GM10266 (cell line): ENCODE measurements at regions not wholly inside any gene's neighbourhood (a gene's known extent, or its start where the extent isn't known, plus 50 kb on each side); places are given as distances from the start of the nearest gene placed in this dataset.

Experiments used
- DNase-seq: peaks from one replicate; pipeline ENCODE4 v3.0.0; 2012; ENCODE audit errors: extremely low spot score
- CTCF ChIP-seq: IDR thresholded peaks from 2 replicates; pipeline ENCODE4 v1.5.1; 2012; ENCODE audit warnings: mild to moderate bottlenecking, low read depth; ENCODE audit not compliant: control insufficient read depth, insufficient read depth; ENCODE audit errors: missing control alignments

GRCh38 chr20:11057624-11058023, 383.8 kb upstream of the JAG1 start:
- no peak for DNase-seq
- no peak for TF ChIP-seq CTCF

- no peak for TF ChIP-seq CTCF
- no peak for DNase-seq
Observed at GRCh38 chr20:11059659-11060058, 385.9 kb upstream of the JAG1 start.

- no peak for TF ChIP-seq CTCF
- no peak for DNase-seq
Observed at GRCh38 chr20:11060423-11061185, 386.8 kb upstream of the JAG1 start.

GRCh38 chr20:11063444-11063843, 389.6 kb upstream of the JAG1 start:
- no peak for DNase-seq

GRCh38 chr20:11064946-11065345, 391.1 kb upstream of the JAG1 start:
- DNase-seq, result no peak
- TF ChIP-seq CTCF, result no peak

More at GRCh38 chr20:11063444-11063843, 389.6 kb upstream of the JAG1 start:
- no peak for TF ChIP-seq CTCF

GRCh38 chr20:11067359-11067758, 393.6 kb upstream of the JAG1 start:
- no peak for TF ChIP-seq CTCF
- no peak for DNase-seq

- no peak for TF ChIP-seq CTCF
- no peak for DNase-seq
Observed at GRCh38 chr20:11072982-11073381, 399.2 kb upstream of the JAG1 start.
